ENCODE measurements at regions not wholly inside any gene's neighbourhood (a gene's known extent, or its start where the extent isn't known, plus 50 kb on each side); places are given as distances from the start of the nearest gene placed in this dataset.
"Not testable (repeated sequence)": the region's sequence is repeated elsewhere in the genome, so short reads cannot be mapped to it uniquely, and the experiment has no call there.

- no peak for DNase-seq (ENCODE audit: low read depth)
- TF ChIP-seq CTCF (IDR thresholded peaks at IDR 0.05; ENCODE audit: control insufficient read depth, insufficient read depth, low read depth, low read length, missing control alignments): no peak
- no peak overlapping the region for H3K4me3 ChIP-seq (ENCODE audit: control insufficient read depth, low read depth, low read length)
Observed at GRCh38 chr14:105700622-105701288, 174.4 kb downstream of the TMEM121 start.

DNA sequence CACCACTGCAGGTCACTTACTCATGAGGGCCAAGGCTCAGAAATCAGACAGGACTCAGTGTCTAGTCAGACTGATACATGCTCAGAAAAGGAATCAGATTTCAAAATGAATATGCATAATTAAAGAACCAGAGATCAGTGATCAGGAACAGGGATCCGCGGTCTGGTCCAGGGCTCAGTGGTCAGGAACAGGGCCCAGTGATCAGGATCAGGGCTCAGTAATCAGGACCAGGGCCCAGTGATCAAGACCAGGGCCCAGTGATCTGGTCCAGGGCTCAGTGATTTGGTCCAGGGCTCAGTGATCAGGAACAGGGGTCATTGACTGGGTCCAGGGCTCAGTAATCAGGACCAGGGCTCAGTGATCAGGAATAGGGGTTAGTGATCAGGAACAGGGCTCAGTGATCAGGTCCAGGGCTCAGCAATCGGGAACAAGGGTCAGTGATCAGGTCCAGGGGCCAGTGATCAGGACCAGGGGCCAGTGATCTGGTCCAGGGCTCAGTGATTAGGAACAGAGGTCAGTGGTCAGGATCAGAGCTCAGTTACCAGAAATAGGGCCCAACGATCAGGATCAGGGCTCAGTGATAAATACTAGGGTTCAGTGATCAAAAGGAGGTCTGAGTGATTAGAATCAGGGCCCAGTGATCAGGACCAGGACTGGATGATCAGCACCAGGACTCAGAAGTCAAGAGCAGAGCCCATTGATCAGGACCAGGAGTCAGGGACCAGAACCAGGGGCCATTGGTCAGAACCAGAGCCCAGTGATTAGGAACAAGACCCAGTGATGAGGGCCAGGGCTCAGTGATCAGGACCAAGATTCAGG, 175.3 kb downstream of the TMEM121 start:
- H3K4me3 ChIP-seq (ENCODE audit: control insufficient read depth, low read depth, low read length): no peak overlapping the region
- TF ChIP-seq CTCF (IDR thresholded peaks at IDR 0.05; ENCODE audit: control insufficient read depth, insufficient read depth, low read depth, low read length, missing control alignments): no peak
- DNase-seq (ENCODE audit: low read depth): no peak

DNA sequence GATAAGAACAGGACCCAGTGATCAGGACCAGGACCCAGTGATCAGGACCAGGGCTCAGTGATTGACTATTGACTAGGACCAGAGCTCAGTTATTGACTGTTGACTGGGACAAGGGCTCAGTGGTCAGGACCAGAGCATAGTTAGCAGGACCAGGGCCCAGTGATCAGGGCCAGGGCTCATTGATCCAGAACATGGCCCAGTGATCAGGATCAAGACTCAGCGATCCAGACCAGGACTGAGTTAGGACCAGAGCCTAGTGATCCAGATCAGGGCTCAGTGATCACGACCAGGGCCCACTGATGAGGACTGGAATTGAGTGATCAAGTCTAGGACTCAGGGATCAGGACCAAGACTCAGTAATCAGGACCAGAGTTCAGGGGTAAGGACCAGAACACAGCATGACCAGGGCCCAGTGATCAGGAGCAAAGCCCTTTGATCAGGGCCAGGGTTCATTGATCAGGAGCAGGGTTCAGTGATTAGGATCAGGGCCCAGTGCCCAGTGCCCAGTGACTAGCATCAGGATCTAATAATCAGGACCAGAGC, 176.0 kb downstream of the TMEM121 start:
- H3K4me3 ChIP-seq (ENCODE audit: control insufficient read depth, low read depth, low read length): no peak overlapping the region
- no peak for TF ChIP-seq CTCF (IDR thresholded peaks at IDR 0.05; ENCODE audit: control insufficient read depth, insufficient read depth, low read depth, low read length, missing control alignments)
- DNase-seq (ENCODE audit: low read depth): no peak

- H3K4me3 ChIP-seq (ENCODE audit: control insufficient read depth, low read depth, low read length); DNase-seq (ENCODE audit: low read depth): not testable (repeated sequence)
Observed at GRCh38 chr14:105703044-105703665, 176.8 kb downstream of the TMEM121 start.

GRCh38 chr14:105704091-105704490, 177.7 kb downstream of the TMEM121 start:
- DNase-seq (ENCODE audit: low read depth); H3K4me3 ChIP-seq (ENCODE audit: control insufficient read depth, low read depth, low read length): not testable (repeated sequence)

DNA sequence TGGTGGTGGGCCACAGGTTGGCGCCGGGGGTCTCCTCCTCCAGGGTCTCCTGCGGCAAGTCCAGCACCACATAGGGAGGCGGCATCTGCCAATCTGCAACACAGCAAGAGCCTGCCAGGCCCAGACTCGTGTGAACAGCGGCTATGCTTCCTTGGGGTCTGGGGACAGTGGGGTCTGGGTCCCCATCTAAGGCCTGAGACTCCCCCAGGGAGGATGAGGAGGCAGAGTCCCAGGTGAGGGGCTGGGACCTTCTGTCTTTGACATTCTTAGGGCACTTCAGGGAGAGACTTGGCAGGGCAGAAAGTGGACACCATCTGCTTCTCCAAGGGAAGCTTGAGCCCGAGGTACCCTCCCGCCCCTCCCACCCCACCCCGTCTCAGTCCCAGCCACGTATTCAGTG, 178.1 kb downstream of the TMEM121 start:
- H3K4me3 ChIP-seq (ENCODE audit: control insufficient read depth, low read depth, low read length); DNase-seq (ENCODE audit: low read depth): not testable (repeated sequence)

- DNase-seq (ENCODE audit: low read depth); H3K4me3 ChIP-seq (ENCODE audit: control insufficient read depth, low read depth, low read length): not testable (repeated sequence)
Observed at GRCh38 chr14:105705512-105705861, 179.1 kb downstream of the TMEM121 start.

DNA sequence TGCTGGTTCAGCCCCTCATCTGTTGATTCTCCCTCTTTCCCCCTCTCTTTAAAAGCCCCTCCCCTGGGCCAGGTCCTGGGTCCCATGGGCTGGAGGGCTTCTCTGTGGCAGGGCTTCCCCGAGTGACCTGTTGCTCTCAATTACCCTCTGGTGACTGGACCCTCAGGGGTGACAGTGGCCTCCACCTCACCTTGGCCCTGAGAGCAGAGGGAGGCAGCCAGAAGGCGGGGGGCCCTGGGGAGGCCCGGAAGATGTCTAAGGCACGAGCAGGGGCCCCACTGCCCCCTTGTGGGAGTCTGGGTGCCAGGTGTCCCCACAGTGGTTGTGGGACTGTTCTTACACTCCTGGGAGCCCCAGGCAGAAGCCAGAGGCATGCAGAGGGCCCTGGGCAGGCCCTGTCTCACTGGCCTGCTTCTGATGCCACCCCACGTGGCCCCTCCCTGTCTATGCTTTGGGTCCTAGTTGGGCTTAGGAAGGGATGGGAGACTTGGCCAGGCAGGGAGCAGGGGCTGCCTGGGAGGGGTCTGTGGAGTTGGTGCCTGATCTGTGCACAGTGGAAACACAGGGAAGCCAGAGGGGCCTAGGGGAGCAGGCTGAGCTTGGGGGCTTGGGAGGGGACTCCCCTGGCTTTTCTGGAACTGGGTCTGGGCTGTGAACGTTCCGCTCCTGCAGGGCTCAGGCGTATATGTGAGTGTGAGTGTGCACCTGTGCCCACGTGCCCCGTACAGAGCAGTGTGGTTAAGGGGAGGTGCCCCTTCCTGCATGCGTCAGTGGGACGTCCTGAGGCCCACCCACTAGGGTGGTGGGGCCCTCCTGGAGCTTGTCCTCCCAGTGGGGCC, 179.7 kb downstream of the TMEM121 start:
- not testable (repeated sequence) for DNase-seq (ENCODE audit: low read depth); H3K4me3 ChIP-seq (ENCODE audit: control insufficient read depth, low read depth, low read length)

- not testable (repeated sequence) for H3K4me3 ChIP-seq (ENCODE audit: control insufficient read depth, low read depth, low read length); DNase-seq (ENCODE audit: low read depth)
Observed at GRCh38 chr14:105706701-105707019, 180.3 kb downstream of the TMEM121 start.

GRCh38 chr14:105707099-105707498, 180.7 kb downstream of the TMEM121 start:
- DNase-seq (ENCODE audit: low read depth); H3K4me3 ChIP-seq (ENCODE audit: control insufficient read depth, low read depth, low read length): not testable (repeated sequence)

DNA sequence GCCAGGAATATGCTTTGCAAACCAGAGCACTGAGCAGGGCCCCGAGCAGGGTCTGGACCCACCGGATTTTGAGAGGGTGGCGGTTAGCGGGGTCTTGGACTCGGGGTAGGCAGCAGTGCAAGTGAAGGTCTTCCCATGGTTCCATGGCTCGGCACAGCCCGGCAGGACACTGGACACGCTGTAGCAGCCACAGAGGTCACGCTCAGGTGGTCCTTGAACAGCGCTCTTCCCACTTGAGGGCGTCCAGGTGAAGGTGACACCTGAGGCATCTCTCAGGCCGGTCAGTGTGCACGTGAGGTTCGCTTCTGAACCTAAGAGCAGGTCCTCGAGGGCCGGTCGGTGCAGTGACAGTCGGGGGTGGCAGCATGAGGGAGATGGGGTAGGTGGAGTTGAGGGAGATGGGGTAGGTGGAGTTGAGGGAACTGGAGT, 181.4 kb downstream of the TMEM121 start:
- DNase-seq (ENCODE audit: low read depth); H3K4me3 ChIP-seq (ENCODE audit: control insufficient read depth, low read depth, low read length): not testable (repeated sequence)

DNA sequence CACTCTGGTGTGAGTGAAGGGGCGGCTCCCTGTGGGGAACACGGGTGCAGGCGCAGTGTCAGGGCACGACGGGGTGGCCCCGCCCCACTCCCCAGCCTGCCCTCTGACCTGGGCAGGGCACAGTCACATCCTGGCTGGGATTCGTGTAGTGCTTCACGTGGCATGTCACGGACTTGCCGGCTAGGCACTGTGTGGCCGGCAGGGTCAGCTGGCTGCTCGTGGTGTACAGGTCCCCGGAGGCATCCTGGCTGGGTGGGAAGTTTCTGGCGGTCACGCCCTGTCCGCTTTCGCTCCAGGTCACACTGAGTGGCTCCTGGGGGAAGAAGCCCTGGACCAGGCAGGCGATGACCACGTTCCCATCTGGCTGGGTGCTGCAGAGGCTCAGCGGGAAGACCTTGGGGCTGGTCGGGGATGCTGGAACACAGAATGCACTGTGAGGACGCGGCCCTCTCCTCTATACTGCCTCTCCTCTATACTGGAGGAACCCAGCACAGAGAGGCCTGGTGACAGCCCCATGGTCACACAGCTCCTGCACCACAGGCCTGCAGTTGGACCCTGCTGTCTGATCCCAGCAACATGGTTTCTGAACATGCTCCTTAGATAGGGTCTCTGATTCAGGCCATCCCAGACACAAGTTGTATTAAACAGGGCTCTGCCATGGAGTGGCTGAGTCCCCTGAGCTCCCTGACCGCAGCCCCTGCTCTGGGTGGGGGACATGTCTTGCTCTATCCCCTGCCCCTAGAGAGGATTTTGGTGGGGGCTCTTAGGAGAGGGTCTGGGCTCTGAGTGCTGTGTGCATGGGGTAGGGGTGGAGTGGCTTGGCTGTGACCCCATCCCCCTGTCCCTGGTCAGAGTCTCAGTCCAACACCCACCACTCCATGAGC, 182.1 kb downstream of the TMEM121 start:
- DNase-seq (ENCODE audit: low read depth); H3K4me3 ChIP-seq (ENCODE audit: control insufficient read depth, low read depth, low read length): not testable (repeated sequence)
